Neural cell (in vitro differentiated cells): ENCODE measurements at regions not wholly inside any gene's neighbourhood (a gene's known extent, or its start where the extent isn't known, plus 50 kb on each side); places are given as distances from the start of the nearest gene placed in this dataset.

Experiments used
- H2AFZ ChIP-seq: fragments of 200-600, 300-800 bp; sonication (generic), shearing (Covaris generic); 2 replicates; pipeline ENCODE4 v1.6.0; 2014; ENCODE audit warnings: low read depth, mild to moderate bottlenecking, antibody characterized with exemption, low read length, moderate library complexity
- H3F3A ChIP-seq: fragments of 200-600 bp; shearing (Covaris generic); 2 replicates; pipeline ENCODE4 v1.6.1; 2016; ENCODE audit warnings: mild to moderate bottlenecking, moderate library complexity, mixed read lengths, antibody characterized with exemption, low read length; ENCODE audit not compliant: insufficient read depth, poor library complexity, severe bottlenecking
- H3K27ac ChIP-seq: fragments of 200-600, 300-800 bp; sonication (generic), shearing (Covaris generic); 2 replicates; pipeline ENCODE4 v1.5.1; 2014; ENCODE audit warnings: mild to moderate bottlenecking, low read length, moderate library complexity
- H3K27me3 ChIP-seq: fragments of 300-800, 200-600 bp; sonication (generic), shearing (Covaris generic); 2 replicates; pipeline ENCODE4 v1.6.0; 2014; ENCODE audit warnings: mild to moderate bottlenecking, low read depth, low read length, moderate library complexity; ENCODE audit not compliant: insufficient read depth
- H3K36me3 ChIP-seq: fragments of 300-800, 200-600 bp; sonication (generic), shearing (Covaris generic); 2 replicates; pipeline ENCODE4 v1.5.1; 2014; ENCODE audit warnings: mild to moderate bottlenecking, antibody characterized with exemption, low read length, moderate library complexity; ENCODE audit not compliant: insufficient read depth
- H3K4me2 ChIP-seq: fragments of 300-800, 200-600 bp; sonication (generic), shearing (Covaris generic); 2 replicates; pipeline ENCODE4 v1.6.0; 2014; ENCODE audit warnings: mild to moderate bottlenecking, low read length
- H3K4me3 ChIP-seq: fragments of 300-800, 200-600 bp; sonication (generic), shearing (Covaris generic); 2 replicates; pipeline ENCODE4 v1.5.1; 2014; ENCODE audit warnings: mild to moderate bottlenecking, low read length, moderate library complexity
- H3K79me2 ChIP-seq: fragments of 200-600 bp; shearing (Covaris generic); replicated peaks from 2 replicates; pipeline ENCODE4 v1.6.0; 2014; ENCODE audit warnings: mild to moderate bottlenecking, low read length, moderate library complexity; ENCODE audit not compliant: insufficient read depth
- H3K9ac ChIP-seq: fragments of 300-800, 200-600 bp; sonication (generic), shearing (Covaris generic); 2 replicates; pipeline ENCODE4 v1.6.1; 2016; ENCODE audit warnings: mild to moderate bottlenecking, low read length, mixed read lengths
- H3K9me2 ChIP-seq: fragments of 200-600 bp; shearing (Covaris generic); 2 replicates; pipeline ENCODE4 v1.6.1; 2016; ENCODE audit warnings: mild to moderate bottlenecking, low read length, mixed read lengths; ENCODE audit not compliant: insufficient read depth
- H3K9me3 ChIP-seq: fragments of 200-600, 300-800 bp; sonication (generic), shearing (Covaris generic); 2 replicates; pipeline ENCODE4 v1.6.1; 2016; ENCODE audit warnings: mild to moderate bottlenecking, mixed run types, low read length, moderate library complexity, mixed read lengths
- H4K20me1 ChIP-seq: fragments of 200-600 bp; shearing (Covaris generic); 2 replicates; pipeline ENCODE4 v1.6.1; 2016; ENCODE audit warnings: mild to moderate bottlenecking, mixed run types; ENCODE audit not compliant: insufficient read depth
- EP300 ChIP-seq: fragments of 450-650 bp; conservative IDR thresholded peaks from 2 replicates; pipeline ENCODE4 v1.6.1; 2014; ENCODE audit warnings: antibody characterized with exemption, mild to moderate bottlenecking, moderate library complexity; ENCODE audit not compliant: poor library complexity, severe bottlenecking
- EZH2 ChIP-seq: fragments of 200-600, 300-800 bp; shearing (Covaris generic), sonication (generic); IDR thresholded peaks from 2 replicates; pipeline ENCODE4 v1.6.1; 2014; ENCODE audit warnings: antibody characterized with exemption, low read length, borderline replicate concordance, mild to moderate bottlenecking; ENCODE audit not compliant: insufficient read depth, poor library complexity, severe bottlenecking
- MXI1 ChIP-seq: fragments of 450-650 bp; conservative IDR thresholded peaks from 2 replicates; pipeline ENCODE4 v1.6.1; 2014; ENCODE audit warnings: antibody characterized with exemption, mild to moderate bottlenecking; ENCODE audit not compliant: poor library complexity, severe bottlenecking
- POLR2AphosphoS5 ChIP-seq: IDR thresholded peaks from 2 replicates; pipeline ENCODE4 v1.6.1; 2012
- RAD21 ChIP-seq: fragments of 450-650 bp; conservative IDR thresholded peaks from 2 replicates; pipeline ENCODE4 v1.6.1; 2014; ENCODE audit warnings: antibody characterized with exemption, mild to moderate bottlenecking, moderate library complexity
- SMC3 ChIP-seq: fragments of 450-650 bp; conservative IDR thresholded peaks from 2 replicates; pipeline ENCODE4 v1.6.1; 2014; ENCODE audit warnings: antibody characterized with exemption, mild to moderate bottlenecking, moderate library complexity; ENCODE audit not compliant: poor library complexity
- TAF1 ChIP-seq: IDR thresholded peaks from 2 replicates; pipeline ENCODE4 v1.6.1; 2012; ENCODE audit warnings: low read depth
- TF ChIP-seq, protein P1 (sequence below): fragments of 450-650 bp; IDR thresholded peaks from 2 replicates; pipeline ENCODE4 v1.5.1; 2014; ENCODE audit warnings: antibody characterized with exemption, mild to moderate bottlenecking, moderate library complexity; ENCODE audit not compliant: poor library complexity, severe bottlenecking
- TF ChIP-seq, protein P2 (sequence below): IDR thresholded peaks from 2 replicates; pipeline ENCODE4 v1.6.1; 2012; ENCODE audit warnings: borderline replicate concordance

DNA sequence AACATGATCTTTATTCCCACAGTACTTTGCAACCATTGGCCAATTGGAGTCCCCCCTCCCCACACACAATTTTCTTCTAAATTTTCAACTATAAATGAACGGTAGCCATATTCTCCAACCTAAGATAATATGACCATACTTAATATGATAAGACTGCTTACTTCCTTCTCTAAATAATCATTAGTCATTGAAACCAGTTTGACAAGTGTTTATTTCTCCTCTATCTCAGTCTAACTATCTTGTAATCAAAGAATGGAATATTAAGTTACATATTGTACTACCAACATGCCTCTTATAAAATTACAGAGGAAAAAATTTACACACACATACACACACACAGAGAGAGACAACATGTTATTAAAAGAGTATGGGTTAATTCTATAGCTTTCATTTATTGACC lies 567.4 kb upstream of the TMPRSS15 start:
- Histone ChIP-seq H3K79me2 (no peaks in the 10 kb centered on the region), H3K27me3 (no peaks in the 10 kb centered on the region)

DNA sequence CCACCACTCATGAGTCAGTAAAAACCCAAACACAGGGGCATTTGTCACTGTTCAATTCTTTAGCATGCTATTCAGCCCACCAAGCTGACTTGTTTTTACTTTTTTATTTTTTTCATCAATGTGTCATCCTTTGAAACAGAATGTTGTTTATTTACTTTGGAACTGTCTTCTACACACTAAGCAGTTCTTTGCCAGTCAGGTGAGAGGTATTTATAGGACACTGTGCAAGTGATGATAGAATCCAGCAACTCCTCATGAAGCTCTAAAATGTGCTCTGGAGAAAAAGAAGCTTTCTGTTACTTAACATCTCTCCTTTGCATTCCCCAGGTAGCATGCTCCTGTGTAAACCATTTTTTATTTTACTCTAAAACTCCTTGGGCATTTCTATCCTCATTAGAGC lies 582.0 kb upstream of the TMPRSS15 start:
- no peaks in the 10 kb centered on the region for H3F3A ChIP-seq
- no peaks in the 10 kb centered on the region for H3K36me3 ChIP-seq
- no peaks in the 10 kb centered on the region for H4K20me1 ChIP-seq
- H3K27me3 ChIP-seq = no peaks in the 10 kb centered on the region
- no peak overlapping the region for H3K9ac ChIP-seq
- no peaks in the 10 kb centered on the region for H3K79me2 ChIP-seq
- TF ChIP-seq RAD21 (no peak), SMC3 (no peak)
- H3K9me2 ChIP-seq = no peaks in the 10 kb centered on the region
- H3K4me2 ChIP-seq = no peak overlapping the region
- H3K27ac ChIP-seq = no peak overlapping the region
- no peak overlapping the region for H3K4me3 ChIP-seq
- no peak overlapping the region for H2AFZ ChIP-seq
- H3K9me3 ChIP-seq = no peaks in the 10 kb centered on the region

More for the DNA sequence above, 567.4 kb upstream of the TMPRSS15 start:
- TF ChIP-seq, protein P1, sequence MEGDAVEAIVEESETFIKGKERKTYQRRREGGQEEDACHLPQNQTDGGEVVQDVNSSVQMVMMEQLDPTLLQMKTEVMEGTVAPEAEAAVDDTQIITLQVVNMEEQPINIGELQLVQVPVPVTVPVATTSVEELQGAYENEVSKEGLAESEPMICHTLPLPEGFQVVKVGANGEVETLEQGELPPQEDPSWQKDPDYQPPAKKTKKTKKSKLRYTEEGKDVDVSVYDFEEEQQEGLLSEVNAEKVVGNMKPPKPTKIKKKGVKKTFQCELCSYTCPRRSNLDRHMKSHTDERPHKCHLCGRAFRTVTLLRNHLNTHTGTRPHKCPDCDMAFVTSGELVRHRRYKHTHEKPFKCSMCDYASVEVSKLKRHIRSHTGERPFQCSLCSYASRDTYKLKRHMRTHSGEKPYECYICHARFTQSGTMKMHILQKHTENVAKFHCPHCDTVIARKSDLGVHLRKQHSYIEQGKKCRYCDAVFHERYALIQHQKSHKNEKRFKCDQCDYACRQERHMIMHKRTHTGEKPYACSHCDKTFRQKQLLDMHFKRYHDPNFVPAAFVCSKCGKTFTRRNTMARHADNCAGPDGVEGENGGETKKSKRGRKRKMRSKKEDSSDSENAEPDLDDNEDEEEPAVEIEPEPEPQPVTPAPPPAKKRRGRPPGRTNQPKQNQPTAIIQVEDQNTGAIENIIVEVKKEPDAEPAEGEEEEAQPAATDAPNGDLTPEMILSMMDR = no peak
- TF ChIP-seq POLR2AphosphoS5 = no peak
- no peak for TF ChIP-seq SMC3
- no peak for TF ChIP-seq TAF1
- TF ChIP-seq EP300 = no peak
- no peak for TF ChIP-seq EZH2
- TF ChIP-seq RAD21 = no peak
- TF ChIP-seq, protein P2, sequence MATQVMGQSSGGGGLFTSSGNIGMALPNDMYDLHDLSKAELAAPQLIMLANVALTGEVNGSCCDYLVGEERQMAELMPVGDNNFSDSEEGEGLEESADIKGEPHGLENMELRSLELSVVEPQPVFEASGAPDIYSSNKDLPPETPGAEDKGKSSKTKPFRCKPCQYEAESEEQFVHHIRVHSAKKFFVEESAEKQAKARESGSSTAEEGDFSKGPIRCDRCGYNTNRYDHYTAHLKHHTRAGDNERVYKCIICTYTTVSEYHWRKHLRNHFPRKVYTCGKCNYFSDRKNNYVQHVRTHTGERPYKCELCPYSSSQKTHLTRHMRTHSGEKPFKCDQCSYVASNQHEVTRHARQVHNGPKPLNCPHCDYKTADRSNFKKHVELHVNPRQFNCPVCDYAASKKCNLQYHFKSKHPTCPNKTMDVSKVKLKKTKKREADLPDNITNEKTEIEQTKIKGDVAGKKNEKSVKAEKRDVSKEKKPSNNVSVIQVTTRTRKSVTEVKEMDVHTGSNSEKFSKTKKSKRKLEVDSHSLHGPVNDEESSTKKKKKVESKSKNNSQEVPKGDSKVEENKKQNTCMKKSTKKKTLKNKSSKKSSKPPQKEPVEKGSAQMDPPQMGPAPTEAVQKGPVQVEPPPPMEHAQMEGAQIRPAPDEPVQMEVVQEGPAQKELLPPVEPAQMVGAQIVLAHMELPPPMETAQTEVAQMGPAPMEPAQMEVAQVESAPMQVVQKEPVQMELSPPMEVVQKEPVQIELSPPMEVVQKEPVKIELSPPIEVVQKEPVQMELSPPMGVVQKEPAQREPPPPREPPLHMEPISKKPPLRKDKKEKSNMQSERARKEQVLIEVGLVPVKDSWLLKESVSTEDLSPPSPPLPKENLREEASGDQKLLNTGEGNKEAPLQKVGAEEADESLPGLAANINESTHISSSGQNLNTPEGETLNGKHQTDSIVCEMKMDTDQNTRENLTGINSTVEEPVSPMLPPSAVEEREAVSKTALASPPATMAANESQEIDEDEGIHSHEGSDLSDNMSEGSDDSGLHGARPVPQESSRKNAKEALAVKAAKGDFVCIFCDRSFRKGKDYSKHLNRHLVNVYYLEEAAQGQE = no peak
- no peak for TF ChIP-seq MXI1
- no peak overlapping the region for H3K27ac ChIP-seq
- no peak overlapping the region for H3K4me2 ChIP-seq
- no peaks in the 10 kb centered on the region for H3K36me3 ChIP-seq
- no peaks in the 10 kb centered on the region for H4K20me1 ChIP-seq
- no peaks in the 10 kb centered on the region for H3K9me3 ChIP-seq
- H3K9ac ChIP-seq = no peak overlapping the region
- no peaks in the 10 kb centered on the region for H3F3A ChIP-seq
- H3K9me2 ChIP-seq = no peaks in the 10 kb centered on the region
- H3K4me3 ChIP-seq = no peak overlapping the region
- no peak overlapping the region for H2AFZ ChIP-seq

DNA sequence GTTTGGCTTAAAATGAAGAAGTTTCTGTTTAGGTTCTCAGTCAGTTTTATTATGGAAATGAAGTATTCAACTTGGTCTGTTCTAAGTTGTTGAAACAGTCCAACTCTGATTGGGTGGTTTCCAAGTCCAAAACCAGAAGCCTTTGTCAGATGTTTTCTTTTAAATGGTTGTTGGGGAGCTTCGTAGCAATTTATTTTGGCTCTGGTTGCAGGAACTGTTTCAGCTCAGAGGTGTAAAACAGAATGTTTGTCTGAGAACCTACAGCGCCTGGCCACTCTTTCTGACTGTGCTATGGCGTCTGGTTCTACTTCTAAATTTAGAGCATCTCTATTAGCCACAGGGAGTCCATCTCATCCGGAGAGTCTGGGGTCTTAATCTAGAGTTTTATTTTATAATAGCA lies 582.6 kb upstream of the TMPRSS15 start:
- TF ChIP-seq, protein P1 = no peak
- TF ChIP-seq EZH2 (no peak), TAF1 (no peak), EP300 (no peak), SMC3 (no peak), POLR2AphosphoS5 (no peak), RAD21 (no peak), MXI1 (no peak)
- TF ChIP-seq, protein P2 = no peak
- Histone ChIP-seq H3K9me3 (no peaks in the 10 kb centered on the region), H3K36me3 (no peaks in the 10 kb centered on the region), H4K20me1 (no peaks in the 10 kb centered on the region), H3K79me2 (no peaks in the 10 kb centered on the region), H2AFZ (no peak overlapping the region), H3K4me3 (no peak overlapping the region), H3K27ac (no peak overlapping the region), H3F3A (no peaks in the 10 kb centered on the region), H3K9me2 (no peaks in the 10 kb centered on the region), H3K9ac (no peak overlapping the region), H3K4me2 (no peak overlapping the region), H3K27me3 (no peaks in the 10 kb centered on the region)
